ENCODE measurements at regions not wholly inside any gene's neighbourhood (a gene's known extent, or its start where the extent isn't known, plus 50 kb on each side); places are given as distances from the start of the nearest gene placed in this dataset.

DNA sequence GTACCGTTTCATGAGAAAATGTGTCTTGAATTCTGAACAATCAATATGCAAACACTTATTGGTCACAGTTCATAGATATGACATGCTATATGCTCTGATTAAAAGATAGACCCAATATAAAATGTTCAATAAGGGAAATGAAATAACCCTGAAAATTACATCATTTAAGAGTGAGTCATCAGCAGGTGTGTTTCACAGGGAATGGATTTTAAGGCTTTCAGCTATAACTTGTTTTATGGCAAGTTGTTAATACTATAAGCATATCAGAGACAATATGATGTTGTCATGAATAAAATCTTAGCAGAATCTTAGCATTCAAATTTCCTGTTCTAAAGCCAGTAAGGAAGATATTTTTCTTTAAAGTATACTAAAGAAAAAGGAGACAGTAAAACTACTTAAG lies 483.4 kb upstream of the PCDH9 start:
- Histone ChIP-seq H3K4me3 (ENCODE audit: low read depth in 2 of 2, low read length in 2 of 2) (no peak overlapping the region), H3K9me3 (ENCODE audit: control insufficient read depth, insufficient read depth, low read depth, low read length) (no peaks in the 10 kb centered on the region), H3K4me1 (ENCODE audit: control insufficient read depth, insufficient read depth, low read length) (no peaks in the 10 kb centered on the region), H3K27ac (ENCODE audit: low read length) (no peak overlapping the region), H3K36me3 (ENCODE audit: control insufficient read depth, insufficient read depth, low read length) (no peaks in the 10 kb centered on the region), H3K27me3 (ENCODE audit: control insufficient read depth, insufficient read depth, low read length) (no peaks in the 10 kb centered on the region)
- ATAC-seq (no peak), DNase-seq (ENCODE audit: low read depth, low spot score) (no peak)
- intact Hi-C loops (cut with micrococcal nuclease; ENCODE audit: unreplicated experiment) (no loop called here), in situ Hi-C loops (cut with HindIII; ENCODE audit: low pct_unique_long_range_greater_than_20kb, low sequenced_read_pairs) (no loop called here)
- CTCF ChIA-PET = no interaction called here
- POLR2A ChIA-PET = no interaction called here
- no peak for TF ChIP-seq SIN3A (IDR thresholded peaks at IDR 0.05; ENCODE audit: borderline replicate concordance, insufficient read depth, low read depth, low read length)
- TF ChIP-seq CTCF (IDR thresholded peaks at IDR 0.05) = no peak
- TF ChIP-seq TCF7L2 (IDR thresholded peaks at IDR 0.05; ENCODE audit: low read depth, low read length) = no peak
- TF ChIP-seq POLR2AphosphoS5 (IDR thresholded peaks at IDR 0.05; ENCODE audit: low read depth, low read length) = no peak
- TF ChIP-seq, protein P1, sequence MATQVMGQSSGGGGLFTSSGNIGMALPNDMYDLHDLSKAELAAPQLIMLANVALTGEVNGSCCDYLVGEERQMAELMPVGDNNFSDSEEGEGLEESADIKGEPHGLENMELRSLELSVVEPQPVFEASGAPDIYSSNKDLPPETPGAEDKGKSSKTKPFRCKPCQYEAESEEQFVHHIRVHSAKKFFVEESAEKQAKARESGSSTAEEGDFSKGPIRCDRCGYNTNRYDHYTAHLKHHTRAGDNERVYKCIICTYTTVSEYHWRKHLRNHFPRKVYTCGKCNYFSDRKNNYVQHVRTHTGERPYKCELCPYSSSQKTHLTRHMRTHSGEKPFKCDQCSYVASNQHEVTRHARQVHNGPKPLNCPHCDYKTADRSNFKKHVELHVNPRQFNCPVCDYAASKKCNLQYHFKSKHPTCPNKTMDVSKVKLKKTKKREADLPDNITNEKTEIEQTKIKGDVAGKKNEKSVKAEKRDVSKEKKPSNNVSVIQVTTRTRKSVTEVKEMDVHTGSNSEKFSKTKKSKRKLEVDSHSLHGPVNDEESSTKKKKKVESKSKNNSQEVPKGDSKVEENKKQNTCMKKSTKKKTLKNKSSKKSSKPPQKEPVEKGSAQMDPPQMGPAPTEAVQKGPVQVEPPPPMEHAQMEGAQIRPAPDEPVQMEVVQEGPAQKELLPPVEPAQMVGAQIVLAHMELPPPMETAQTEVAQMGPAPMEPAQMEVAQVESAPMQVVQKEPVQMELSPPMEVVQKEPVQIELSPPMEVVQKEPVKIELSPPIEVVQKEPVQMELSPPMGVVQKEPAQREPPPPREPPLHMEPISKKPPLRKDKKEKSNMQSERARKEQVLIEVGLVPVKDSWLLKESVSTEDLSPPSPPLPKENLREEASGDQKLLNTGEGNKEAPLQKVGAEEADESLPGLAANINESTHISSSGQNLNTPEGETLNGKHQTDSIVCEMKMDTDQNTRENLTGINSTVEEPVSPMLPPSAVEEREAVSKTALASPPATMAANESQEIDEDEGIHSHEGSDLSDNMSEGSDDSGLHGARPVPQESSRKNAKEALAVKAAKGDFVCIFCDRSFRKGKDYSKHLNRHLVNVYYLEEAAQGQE (IDR thresholded peaks at IDR 0.05; ENCODE audit: insufficient read depth in 1 of 2, low read depth in 2 of 2, low read length in 1 of 2) = no peak
- no TSS peak for BruUV-seq (replicated peaks)

GRCh38 chr13:67696775-67697174 lies 466.6 kb upstream of the PCDH9 start:
- ChIA-PET CTCF (no interaction called here), POLR2A (no interaction called here)
- in situ Hi-C loops (cut with HindIII; ENCODE audit: low pct_unique_long_range_greater_than_20kb, low sequenced_read_pairs) (no loop called here), intact Hi-C loops (cut with micrococcal nuclease; ENCODE audit: unreplicated experiment) (no loop called here)
- DNase-seq (ENCODE audit: low read depth, low spot score) = no peak
- Histone ChIP-seq H3K27me3 (ENCODE audit: control insufficient read depth, insufficient read depth, low read length) (no peaks in the 10 kb centered on the region), H3K27ac (ENCODE audit: low read length) (no peak overlapping the region), H3K4me1 (ENCODE audit: control insufficient read depth, insufficient read depth, low read length) (no peaks in the 10 kb centered on the region), H3K4me3 (ENCODE audit: low read depth in 2 of 2, low read length in 2 of 2) (no peak overlapping the region), H3K9me3 (ENCODE audit: control insufficient read depth, insufficient read depth, low read depth, low read length) (no peaks in the 10 kb centered on the region), H3K36me3 (ENCODE audit: control insufficient read depth, insufficient read depth, low read length) (no peaks in the 10 kb centered on the region)
- ATAC-seq = no peak
- no peak for TF ChIP-seq TCF7L2 (IDR thresholded peaks at IDR 0.05; ENCODE audit: low read depth, low read length)
- TF ChIP-seq SIN3A (IDR thresholded peaks at IDR 0.05; ENCODE audit: borderline replicate concordance, insufficient read depth, low read depth, low read length) = no peak
- TF ChIP-seq POLR2AphosphoS5 (IDR thresholded peaks at IDR 0.05; ENCODE audit: low read depth, low read length) = no peak
- no peak for TF ChIP-seq CTCF (IDR thresholded peaks at IDR 0.05)
- TF ChIP-seq, protein P1 (IDR thresholded peaks at IDR 0.05; ENCODE audit: insufficient read depth in 1 of 2, low read depth in 2 of 2, low read length in 1 of 2) = no peak
- no TSS peak for BruUV-seq (replicated peaks)
